Peyer's patch (tissue), 4 donors: ENCODE measurements at regions not wholly inside any gene's neighbourhood (a gene's known extent, or its start where the extent isn't known, plus 50 kb on each side); places are given as distances from the start of the nearest gene placed in this dataset.

Experiments used
- CTCF ChIP-seq, 6 experiments: fragments of 450-650 bp in 4 of 6; fragments of 200-600 bp in 2 of 6; sonication (generic) in 1 of 6; IDR thresholded peaks; one replicate each; pipeline ENCODE4 v1.5.1; 2017 to 2019; ENCODE audit warnings: antibody characterized with exemption in 6 of 6, mild to moderate bottlenecking in 3 of 6, moderate library complexity in 1 of 6
- POLR2A ChIP-seq, 2 donors: fragments of 450-650 bp; IDR thresholded peaks; one replicate each; pipeline ENCODE4 v1.5.1; 2017; ENCODE audit warnings: antibody characterized with exemption in 2 of 2, mild to moderate bottlenecking in 2 of 2, moderate library complexity in 2 of 2

- no peak for TF ChIP-seq CTCF (IDR thresholded peaks at IDR 0.05)
- no peak for TF ChIP-seq POLR2A (IDR thresholded peaks at IDR 0.05)
Observed at GRCh38 chr11:134932761-134933160, 520.7 kb upstream of the B3GAT1 start.
